ENCODE measurements at regions not wholly inside any gene's neighbourhood (a gene's known extent, or its start where the extent isn't known, plus 50 kb on each side); places are given as distances from the start of the nearest gene placed in this dataset.

- no peak for TF ChIP-seq CTCF (IDR thresholded peaks at IDR 0.05)
- Histone ChIP-seq H3K36me3 (no peaks in the 10 kb centered on the region), H3K27ac (no peak overlapping the region), H3K4me1 (no peaks in the 10 kb centered on the region), H3K9me3 (no peaks in the 10 kb centered on the region), H3K27me3 (no peaks in the 10 kb centered on the region), H3K4me3 (no peak overlapping the region)
- intact Hi-C loops (cut with DNase I), result no loop called here
- ATAC-seq (no peak), DNase-seq (no peak)
These were observed 771.1 kb upstream of the ZEB2 start for GRCh38 chr2:145290986-145291385.

- Histone ChIP-seq H3K4me3 (no peak overlapping the region), H3K4me1 (no peaks in the 10 kb centered on the region), H3K27ac (no peak overlapping the region), H3K9me3 (no peaks in the 10 kb centered on the region), H3K27me3 (no peaks in the 10 kb centered on the region), H3K36me3 (no peaks in the 10 kb centered on the region)
- ATAC-seq (no peak), DNase-seq (no peak)
- intact Hi-C loops (cut with DNase I), result no loop called here
- TF ChIP-seq CTCF (IDR thresholded peaks at IDR 0.05), result no peak
These were observed 770.0 kb upstream of the ZEB2 start for GRCh38 chr2:145289946-145290345.

- no peak overlapping the region for H3K27ac ChIP-seq
- DNase-seq (no peak), ATAC-seq (no peak)
- intact Hi-C loops (cut with DNase I), result no loop called here
- no peaks in the 10 kb centered on the region for H3K27me3 ChIP-seq
- no peak overlapping the region for H3K4me3 ChIP-seq
- no peaks in the 10 kb centered on the region for H3K4me1 ChIP-seq
- no peaks in the 10 kb centered on the region for H3K36me3 ChIP-seq
- no peak for TF ChIP-seq CTCF (IDR thresholded peaks at IDR 0.05)
- no peaks in the 10 kb centered on the region for H3K9me3 ChIP-seq
These were observed 769.0 kb upstream of the ZEB2 start for GRCh38 chr2:145288650-145289496.

- H3K9me3 ChIP-seq, result no peaks in the 10 kb centered on the region
- H3K27ac ChIP-seq, result no peak overlapping the region
- TF ChIP-seq CTCF (IDR thresholded peaks at IDR 0.05), result no peak
- H3K27me3 ChIP-seq, result no peaks in the 10 kb centered on the region
- ATAC-seq, result no peak
- H3K36me3 ChIP-seq, result no peaks in the 10 kb centered on the region
- H3K4me3 ChIP-seq, result no peak overlapping the region
- no peak for DNase-seq
- H3K4me1 ChIP-seq, result no peaks in the 10 kb centered on the region
- intact Hi-C loops (cut with DNase I), result no loop called here
These were observed 767.8 kb upstream of the ZEB2 start for GRCh38 chr2:145287736-145288135.

- DNase-seq, result no peak
- ATAC-seq, result no peak
- Histone ChIP-seq H3K27ac (no peak overlapping the region), H3K4me3 (no peak overlapping the region), H3K36me3 (no peaks in the 10 kb centered on the region), H3K27me3 (no peaks in the 10 kb centered on the region), H3K9me3 (no peaks in the 10 kb centered on the region), H3K4me1 (no peaks in the 10 kb centered on the region)
- no peak for TF ChIP-seq CTCF (IDR thresholded peaks at IDR 0.05)
- intact Hi-C loops (cut with DNase I), result no loop called here
These were observed 766.9 kb upstream of the ZEB2 start for GRCh38 chr2:145286716-145287275.
